Forelimb muscle (tissue), 1 donor: ENCODE measurements at regions not wholly inside any gene's neighbourhood (a gene's known extent, or its start where the extent isn't known, plus 50 kb on each side); places are given as distances from the start of the nearest gene placed in this dataset.
"Not testable (repeated sequence)": the region's sequence is repeated elsewhere in the genome, so short reads cannot be mapped to it uniquely, and the experiment has no call there.

Source experiments
- DNase-seq: peaks from one replicate; pipeline ENCODE4 v3.0.0-alpha.2; 2013; ENCODE audit warnings: low read depth

DNA sequence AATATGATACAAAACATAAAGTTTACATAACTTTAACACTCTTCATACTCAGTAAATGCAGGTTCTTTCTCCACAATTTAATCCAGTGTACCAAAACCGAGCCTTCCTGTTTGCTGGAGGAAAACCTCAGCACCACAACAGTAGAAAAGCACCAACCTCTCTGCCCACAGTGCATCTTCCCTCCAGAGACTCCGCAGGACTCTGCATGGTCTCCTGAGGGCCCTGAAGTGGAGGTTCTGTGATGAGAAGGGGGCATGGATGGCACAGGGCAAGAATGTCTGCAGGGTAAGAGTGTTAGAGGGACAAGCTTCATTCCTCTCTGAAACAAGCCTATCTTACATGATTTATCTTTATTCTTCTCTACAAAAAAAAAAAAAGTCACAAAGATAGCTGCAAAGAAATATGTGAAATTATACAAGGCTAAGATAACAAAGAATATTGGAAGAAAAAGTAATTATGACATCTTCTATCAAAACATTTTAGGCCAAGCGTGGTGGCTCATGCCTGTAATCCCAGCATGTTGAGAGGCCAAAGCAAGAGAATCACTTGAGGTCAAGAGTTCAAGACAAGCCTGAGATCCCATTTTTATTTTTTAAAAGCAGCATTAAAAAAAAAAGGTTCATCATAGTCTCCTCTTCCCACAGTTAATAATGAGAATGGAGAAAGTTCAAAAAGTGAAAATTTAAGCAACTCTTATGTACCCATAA, 102.0 kb downstream of the VPREB1 start:
- no peak for DNase-seq

DNA sequence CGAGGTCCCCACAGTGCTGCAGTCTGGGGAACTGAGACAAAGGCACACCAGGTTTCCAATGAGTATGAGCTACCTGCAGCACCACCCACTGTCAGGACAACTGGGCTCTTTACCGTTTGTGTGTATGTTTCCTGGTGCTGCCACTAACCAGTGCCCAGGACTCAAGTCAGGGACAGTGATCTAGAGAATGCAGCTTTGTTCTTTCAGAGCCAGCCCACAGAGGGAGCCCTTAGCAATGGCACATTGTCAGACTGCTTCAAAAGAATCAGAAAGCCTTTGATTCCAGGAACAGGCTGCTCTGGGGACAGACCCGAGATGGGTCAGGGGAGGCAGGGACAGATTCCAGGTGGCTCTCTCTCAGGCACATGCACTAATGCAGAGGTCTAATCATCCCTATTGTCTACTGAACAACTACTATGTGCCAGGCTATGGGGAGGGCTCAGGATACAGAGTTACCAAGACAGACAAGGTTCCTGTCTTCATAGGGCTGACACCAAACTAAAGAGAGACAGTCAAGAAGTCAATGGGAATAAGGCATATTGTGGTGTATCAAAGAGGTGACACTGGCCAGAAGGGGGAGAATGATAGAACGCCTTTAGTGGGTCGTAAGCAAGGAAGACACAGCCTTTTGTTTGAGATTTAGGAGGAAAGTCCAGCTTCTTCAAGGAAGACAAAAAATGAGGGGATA, 103.7 kb downstream of the VPREB1 start:
- DNase-seq: no peak

DNA sequence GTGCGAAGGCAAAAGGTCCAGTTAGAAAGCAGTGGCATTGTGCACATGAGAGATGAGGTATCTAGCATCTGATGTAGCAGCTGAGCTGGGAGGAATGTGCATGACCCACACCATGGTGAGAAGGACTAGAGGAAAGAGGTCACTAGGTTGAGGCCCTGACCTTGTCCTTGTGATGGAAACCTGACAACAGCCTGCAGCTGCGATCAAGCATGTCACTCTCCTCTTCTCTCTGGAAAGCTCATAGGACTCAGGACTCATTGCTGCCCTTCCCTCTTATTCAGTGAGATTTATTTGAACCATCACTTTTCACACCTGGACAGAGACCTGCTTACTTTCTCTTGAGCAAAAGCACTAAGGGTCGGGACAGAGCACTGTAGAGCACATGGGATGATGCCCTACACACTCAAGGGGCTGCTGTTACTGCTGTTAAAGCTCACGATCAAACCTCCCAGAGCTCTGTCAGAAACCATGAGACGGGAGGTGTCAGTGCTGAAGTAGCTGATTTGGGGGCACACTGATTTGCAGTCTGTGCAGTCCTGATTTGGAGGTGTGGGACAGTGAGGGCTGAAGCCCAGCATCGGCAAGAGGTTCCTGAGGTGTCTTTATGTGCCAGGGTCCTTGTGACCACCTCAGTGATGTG, 104.3 kb downstream of the VPREB1 start:
- DNase-seq: no peak

DNA sequence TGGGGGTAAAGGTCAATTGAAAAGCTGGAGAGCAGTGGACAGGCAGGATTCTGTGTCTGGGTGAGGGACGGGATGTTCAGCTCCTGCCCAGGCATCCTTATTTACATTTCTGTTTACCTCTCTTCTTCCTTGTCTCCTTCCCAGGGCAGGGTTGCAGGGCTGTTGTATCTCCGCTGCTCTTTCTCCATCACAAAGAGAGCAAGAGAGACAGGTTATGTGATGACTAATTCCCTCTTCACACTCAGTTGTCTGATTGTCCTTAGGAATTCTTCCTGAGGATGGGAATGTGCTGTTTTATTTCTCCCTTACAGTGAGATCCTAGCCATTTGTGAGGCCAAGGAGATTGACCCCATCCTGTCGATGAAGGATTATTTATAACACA, 104.9 kb downstream of the VPREB1 start:
- no peak for DNase-seq

DNA sequence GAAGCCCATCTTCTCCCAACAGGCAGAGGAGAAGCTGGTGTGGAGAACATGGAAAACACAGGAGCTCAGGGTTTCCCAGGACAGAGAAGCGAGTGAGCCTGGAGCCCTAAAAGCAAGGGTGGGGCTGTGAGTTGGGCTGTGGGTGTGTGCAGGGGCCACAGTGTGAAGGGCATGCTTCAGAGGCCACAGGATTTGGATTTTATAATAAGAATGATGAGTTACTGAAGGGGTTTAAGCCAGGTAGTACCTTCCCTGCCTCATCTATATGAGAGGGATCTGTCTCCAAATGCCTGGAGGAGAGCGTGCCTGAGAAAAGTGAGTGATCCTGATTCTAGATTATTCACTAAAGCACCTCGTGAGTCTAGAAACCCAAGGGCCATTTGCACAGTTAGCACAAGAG, 106.8 kb downstream of the VPREB1 start:
- no peak for DNase-seq

DNA sequence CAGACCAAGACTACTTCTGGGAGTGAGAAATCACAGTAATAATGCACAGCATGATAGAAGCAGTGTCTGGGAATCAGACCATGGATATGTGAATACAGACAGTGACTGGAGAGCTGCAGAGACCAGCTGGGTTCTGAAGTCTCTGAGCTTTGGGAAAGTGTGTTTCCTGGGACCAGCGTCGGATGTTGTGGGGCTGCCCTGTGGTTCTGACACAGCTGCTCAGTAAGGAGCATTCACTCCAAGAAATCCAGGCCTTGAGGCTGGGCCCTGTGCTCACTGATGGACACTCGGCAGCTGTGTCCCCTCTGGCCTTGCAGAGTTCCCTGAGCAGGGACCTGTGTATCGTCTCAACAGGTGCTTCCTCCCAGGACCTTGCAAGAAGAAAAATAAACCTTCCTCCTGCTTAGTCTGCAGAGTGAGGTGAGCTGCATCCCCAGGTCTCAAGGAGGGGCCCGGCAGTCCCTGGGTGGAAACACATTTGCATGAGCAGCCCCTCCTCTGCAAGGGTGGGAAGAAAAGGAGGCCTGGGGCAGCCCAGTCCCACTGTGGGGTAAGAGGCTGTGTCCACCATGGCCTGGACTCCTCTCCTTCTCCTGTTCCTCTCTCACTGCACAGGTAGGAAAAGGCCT, 107.9 kb downstream of the VPREB1 start:
- no peak for DNase-seq

DNA sequence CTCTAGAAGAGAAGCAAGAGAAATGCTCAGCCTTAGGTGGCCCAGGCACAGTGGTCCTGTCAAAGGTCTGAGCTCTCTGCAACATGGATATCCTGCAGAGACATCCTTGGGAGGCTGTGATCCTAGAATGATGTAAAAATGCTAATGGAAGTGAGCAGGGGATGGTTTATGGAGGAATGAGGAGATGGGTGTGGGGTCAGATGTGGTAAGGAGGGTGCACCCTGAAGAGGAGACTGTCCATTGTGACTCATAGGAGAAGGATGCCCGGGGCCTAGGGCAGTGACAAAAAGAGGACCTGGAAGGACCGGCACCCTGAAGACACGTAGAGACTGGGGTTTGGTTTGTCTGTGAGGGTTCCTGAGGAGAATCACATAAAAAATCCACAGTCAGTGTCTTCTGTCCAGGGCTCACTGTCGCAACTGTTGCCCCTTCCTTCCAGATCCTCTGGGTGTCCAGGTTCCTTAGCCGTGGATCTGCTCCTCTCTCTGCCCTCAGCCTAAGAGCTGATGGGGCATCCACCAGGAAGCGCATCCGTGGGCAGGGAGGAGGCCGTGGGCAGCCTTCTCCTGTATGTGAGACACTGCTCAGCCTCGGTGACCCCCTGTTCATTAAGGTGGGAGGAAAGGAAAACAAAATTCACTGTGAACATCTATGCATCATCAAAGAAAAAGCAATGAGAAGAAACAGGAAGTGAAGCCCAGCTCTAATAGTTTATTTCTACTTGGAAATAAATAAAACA, 110.7 kb downstream of the VPREB1 start:
- DNase-seq: no peak

DNA sequence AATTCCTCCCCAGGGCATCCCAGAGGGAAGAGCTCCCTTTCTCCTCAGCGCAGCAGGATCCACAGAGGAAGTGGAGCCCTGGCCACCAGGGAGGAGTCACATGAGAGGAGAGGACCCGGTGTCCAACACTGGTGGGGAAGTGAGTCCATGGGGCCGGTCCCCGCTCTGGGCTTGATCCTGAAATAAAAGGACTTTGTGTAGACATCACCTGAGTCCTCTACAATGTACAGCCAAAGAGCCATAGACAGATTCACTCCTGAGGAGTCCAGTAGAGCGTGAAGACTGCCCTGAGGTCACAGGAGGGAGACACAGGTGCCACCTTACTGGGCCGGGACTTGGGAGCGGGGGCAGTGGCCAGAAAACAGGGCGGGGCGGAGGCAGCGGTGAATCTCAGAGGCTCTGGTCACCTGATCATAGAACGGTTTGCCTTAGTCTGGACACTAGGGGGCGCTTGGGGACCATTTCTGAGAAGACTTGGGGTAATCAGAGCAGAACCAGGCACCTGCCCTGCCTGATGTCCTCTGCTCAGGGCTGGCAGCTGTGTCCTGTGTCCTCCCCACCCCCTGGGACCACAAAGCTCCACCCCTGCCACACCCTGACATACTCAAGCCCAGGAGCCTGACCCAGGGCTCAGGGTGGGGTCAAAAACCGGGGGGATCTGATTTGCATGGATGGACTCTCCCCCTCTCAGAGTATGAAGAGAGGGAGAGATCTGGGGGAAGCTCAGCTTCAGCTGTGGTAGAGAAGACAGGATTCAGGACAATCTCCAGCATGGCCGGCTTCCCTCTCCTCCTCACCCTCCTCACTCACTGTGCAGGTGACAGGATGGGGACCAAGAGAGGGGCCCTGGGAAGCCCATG, 112.7 kb downstream of the VPREB1 start:
- DNase-seq: peak; percentile 41

DNA sequence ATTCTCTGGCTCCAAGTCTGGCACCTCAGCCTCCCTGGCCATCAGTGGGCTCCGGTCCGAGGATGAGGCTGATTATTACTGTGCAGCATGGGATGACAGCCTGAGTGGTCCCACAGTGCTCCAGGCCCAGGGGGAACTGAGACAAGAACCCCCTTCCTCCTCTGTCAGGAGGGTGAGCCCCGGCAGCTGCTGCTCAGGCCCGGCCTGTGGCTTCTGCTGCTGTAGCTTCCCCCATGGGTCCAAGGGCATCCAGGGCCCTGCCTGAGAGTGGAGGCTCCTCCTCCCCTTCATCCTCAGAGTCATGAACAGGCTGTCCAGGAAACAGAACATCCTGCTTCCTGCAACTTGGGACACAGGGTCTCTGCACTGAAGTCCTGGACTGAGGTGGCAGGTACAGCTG, 113.6 kb downstream of the VPREB1 start:
- DNase-seq: no peak

DNA sequence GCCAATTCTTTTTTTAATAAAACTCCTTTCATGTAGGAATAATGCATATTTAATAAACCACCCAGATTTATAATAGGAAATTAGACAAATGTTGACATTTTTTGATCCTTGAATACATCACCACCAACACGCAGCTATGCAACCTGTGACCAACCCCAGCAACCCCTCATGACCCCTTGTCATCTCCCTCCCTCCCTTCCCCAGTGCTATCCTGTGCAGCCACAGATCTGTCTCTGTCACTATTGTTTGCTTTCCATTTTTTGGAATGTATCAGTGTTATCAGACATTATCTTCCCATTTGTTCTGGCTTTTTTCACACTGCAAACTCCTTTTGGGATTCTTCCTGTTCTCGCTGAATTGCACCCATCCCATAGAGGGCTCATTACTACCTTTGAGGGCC, 114.1 kb downstream of the VPREB1 start:
- no peak for DNase-seq

DNA sequence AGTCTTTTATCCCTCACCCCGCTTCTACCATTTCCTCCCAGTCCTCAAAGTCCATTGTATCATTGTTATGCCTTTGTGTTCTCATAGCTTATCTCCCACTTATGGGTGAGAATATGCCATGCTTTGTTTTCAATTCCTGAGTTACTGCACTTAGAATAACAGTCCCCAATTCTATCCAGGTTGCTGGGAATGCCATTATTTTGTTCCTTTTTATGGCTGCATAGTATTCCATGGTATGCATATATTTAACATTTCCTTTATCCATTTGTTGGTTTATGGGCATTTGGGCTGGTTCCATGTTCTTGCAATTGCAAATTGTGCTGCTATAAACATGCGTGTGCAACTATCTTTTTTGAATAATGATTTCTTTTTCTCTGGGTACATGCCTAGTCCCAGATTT, 114.9 kb downstream of the VPREB1 start:
- no peak for DNase-seq

DNA sequence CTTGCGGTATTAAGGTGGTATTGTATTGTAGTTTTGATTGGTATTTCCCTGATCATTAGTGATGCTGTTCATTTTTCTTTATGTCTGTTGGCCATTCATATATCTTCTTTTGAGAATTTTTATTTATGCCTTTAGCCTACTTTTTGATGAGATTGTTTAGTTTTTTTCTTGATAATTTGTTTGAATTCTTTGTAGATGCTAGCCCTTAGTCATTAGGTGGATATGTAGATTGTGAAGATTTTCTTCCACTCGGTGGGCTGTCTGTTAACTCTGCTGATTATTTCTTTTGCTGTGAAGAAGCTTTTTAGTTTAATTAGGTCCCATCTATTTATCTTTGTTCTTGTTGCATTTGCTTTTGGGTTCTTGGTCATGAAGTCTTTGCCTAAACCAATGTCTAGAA, 115.4 kb downstream of the VPREB1 start:
- no peak for DNase-seq

DNA sequence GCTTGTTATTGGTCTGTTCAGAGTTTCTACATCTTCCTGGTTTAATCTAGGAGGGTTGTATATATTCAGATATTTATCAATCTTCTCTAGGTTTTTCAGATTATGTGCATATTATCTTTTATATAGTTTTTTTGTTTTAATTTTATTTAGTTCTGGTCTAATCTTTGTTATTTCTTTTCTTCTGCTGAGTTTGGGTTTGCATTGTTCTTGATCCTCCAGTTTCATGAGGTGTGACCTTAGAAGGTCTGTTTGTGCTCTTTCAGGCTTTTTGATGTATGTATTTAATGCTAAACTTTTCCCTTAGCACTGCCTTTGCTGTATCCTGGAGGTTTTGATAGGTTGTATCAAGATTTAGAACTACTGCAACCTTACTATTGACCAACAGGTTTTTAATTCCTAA, 117.7 kb downstream of the VPREB1 start:
- DNase-seq: no peak

DNA sequence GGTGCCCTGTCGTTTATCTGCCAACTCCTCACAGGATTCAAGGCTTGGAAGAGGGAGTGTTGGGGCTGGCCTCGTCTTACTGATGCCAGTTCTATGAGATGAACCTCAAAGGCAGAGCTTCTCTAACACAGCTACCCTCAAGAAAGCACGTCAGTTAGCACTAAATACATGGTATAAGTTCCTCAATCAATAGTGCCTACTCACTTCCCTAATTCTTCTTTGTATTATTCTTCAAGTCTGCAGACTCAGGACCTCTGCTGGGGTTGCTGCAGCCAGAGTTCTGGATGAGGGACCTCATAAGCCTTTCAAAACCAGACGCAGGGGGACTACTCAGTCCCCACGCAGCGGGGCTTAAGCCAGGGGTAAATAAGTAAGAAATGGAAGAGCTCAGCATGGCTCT, 118.3 kb downstream of the VPREB1 start:
- DNase-seq: no peak

DNA sequence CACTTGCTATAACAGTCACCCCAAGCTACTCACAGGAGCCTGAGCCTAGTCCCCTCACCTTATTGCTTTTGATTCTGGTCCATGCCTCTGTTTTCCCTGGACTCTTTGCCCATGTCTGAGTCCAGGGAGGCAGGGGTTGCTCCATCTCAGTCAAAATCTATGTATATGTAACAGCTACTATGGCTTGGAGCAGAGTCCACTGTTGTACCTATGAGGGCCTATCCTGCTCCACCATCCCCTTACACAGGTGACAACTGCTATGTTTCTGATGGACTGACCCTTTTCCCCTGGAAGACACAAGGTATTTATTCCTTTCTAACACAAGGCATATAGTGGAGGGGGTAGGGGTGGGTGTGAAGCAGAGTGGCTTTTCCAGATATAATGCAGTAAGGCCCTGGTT, 119.6 kb downstream of the VPREB1 start:
- no peak for DNase-seq

DNA sequence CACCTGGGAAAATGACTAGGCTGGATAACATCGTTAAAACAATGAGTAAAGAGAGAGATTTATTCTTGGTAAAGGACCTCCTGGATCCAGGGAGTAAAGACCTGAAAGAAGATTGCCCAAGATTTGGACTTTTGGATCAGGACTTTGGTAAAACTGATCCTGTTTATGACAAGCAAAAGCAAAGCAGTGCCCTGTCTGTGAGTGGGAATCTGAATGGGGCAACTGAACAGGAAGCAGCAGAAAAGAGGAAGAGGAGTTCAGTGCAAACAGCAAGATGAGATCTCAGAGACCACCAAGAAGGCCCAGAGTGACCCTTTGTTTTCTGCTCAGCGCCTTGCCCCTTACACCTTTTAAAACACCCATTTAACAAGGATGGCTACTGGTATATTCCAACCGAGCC, 122.0 kb downstream of the VPREB1 start:
- DNase-seq: no peak

DNA sequence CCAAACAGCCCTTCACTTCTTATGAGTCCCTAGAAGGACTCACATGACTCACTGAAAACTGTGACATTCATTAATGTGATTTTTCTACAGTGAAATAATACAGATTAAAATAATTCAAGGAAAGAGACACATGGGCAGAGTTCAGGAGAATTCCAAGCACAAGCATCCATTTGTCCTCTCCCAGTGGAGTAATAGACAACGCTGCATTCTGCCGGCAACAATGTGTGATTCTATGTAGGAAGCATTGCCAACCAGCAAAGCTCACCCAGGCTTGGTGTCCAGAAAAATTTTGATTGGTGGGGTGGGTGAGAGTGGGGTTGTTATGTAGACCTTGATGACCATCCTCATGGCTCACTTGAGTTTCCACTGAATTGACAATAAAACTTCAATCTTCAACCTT, 123.9 kb downstream of the VPREB1 start:
- no peak for DNase-seq

DNA sequence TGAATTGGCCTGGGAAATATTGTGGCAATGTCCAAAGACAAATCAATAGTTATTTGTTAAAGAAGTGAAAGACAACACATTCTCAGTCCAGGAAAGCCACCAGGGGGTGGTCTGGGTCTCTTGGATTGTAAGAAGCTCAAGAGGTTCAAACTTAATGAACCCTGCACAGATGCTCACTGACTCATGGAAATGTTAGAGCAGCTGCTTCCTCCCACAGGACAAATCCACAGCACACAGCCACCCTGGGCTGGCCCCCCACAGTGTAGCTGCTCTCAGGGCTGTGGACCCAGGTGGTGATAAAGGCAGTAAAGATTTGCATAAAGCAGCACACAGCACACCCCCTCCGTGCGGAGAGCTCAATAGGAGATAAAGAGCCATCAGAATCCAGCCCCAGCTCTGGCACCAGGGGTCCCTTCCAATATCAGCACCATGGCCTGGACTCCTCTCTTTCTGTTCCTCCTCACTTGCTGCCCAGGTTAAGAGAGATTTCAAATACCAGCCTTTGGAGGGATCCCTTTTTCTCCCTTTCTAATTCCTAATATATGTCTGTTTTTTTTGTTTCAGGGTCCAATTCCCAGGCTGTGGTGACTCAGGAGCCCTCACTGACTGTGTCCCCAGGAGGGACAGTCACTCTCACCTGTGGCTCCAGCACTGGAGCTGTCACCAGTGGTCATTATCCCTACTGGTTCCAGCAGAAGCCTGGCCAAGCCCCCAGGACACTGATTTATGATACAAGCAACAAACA, 124.8 kb downstream of the VPREB1 start:
- not testable (repeated sequence) for DNase-seq

DNA sequence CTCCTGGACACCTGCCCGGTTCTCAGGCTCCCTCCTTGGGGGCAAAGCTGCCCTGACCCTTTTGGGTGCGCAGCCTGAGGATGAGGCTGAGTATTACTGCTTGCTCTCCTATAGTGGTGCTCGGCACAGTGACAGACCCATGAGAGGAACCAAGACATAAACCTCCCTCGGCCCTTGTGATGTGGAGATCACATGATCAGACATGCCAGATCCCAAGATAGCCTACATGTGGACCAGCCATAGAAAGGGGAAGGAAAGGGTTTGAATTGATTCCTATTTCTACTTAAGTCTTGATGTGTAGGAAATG, 125.3 kb downstream of the VPREB1 start:
- no peak for DNase-seq

DNA sequence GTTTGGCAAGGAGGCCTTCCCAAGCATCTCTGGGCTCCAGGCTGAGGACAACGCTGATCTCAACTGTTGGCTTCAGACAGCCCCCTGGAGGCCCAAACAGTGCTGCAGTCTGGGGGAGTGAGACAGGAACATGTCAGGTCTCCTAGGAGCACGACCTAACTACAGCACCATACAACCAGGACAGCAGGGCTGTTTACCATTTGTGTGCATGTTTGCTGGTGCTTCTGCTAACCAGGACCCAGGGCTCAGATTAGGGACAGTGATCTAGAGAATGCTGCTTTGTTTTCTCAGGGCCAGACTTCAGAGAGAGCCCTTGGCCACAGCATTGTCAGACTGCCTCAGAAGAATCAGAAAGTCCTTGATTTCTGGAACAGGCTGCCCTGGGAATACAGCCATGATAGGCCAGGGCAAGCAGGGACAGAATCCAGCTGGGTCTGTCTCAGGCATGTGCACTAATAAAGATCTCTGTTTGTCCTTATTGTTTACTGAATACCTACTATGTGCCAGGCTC, 126.5 kb downstream of the VPREB1 start:
- DNase-seq: no peak
